ENCODE measurements at regions not wholly inside any gene's neighbourhood (a gene's known extent, or its start where the extent isn't known, plus 50 kb on each side); places are given as distances from the start of the nearest gene placed in this dataset.

GRCh38 chr2:64217198-64217869, 73.1 kb upstream of the PELI1 start:
- no peak for TF ChIP-seq EZH2 (IDR thresholded peaks at IDR 0.05; ENCODE audit: low read length, missing control alignments)
- TF ChIP-seq, protein P1, sequence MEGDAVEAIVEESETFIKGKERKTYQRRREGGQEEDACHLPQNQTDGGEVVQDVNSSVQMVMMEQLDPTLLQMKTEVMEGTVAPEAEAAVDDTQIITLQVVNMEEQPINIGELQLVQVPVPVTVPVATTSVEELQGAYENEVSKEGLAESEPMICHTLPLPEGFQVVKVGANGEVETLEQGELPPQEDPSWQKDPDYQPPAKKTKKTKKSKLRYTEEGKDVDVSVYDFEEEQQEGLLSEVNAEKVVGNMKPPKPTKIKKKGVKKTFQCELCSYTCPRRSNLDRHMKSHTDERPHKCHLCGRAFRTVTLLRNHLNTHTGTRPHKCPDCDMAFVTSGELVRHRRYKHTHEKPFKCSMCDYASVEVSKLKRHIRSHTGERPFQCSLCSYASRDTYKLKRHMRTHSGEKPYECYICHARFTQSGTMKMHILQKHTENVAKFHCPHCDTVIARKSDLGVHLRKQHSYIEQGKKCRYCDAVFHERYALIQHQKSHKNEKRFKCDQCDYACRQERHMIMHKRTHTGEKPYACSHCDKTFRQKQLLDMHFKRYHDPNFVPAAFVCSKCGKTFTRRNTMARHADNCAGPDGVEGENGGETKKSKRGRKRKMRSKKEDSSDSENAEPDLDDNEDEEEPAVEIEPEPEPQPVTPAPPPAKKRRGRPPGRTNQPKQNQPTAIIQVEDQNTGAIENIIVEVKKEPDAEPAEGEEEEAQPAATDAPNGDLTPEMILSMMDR (conservative IDR thresholded peaks at IDR 0.05 in 1 of 2, IDR thresholded peaks at IDR 0.05 in 1 of 2; ENCODE audit: low read depth in 1 of 2, low read length in 2 of 2) = no peak

Data from fibroblast of lung (primary cell).